BJ (cell line): ENCODE measurements at regions not wholly inside any gene's neighbourhood (a gene's known extent, or its start where the extent isn't known, plus 50 kb on each side); places are given as distances from the start of the nearest gene placed in this dataset.

ENCODE experiments used
- CTCF ChIA-PET: fragments of 350-600 bp; formaldehyde crosslinking; extraction: SDS; loops from one replicate; lab custom pipeline; 2021; ENCODE audit warnings: antibody characterized with exemption, inconsistent platforms; lab: Yijun Ruan, JAX
- POLR2A ChIA-PET: fragments of 300-600 bp; sonication (Branson Sonifier 250); formaldehyde crosslinking; extraction: SDS; loops from one replicate; lab custom pipeline; 2021; ENCODE audit warnings: antibody characterized with exemption; lab: Charles Lee
- DNase-seq: peaks from one replicate; pipeline ENCODE4 v3.0.0-alpha.2; 2011; ENCODE audit warnings: low read depth
- H3K27me3 ChIP-seq: 2 replicates; pipeline ENCODE4 v1.6.0; 2011; ENCODE audit warnings: low read length; ENCODE audit not compliant: control insufficient read depth, insufficient read depth
- H3K36me3 ChIP-seq: 2 replicates; pipeline ENCODE4 v1.5.1; 2011; ENCODE audit warnings: low read length; ENCODE audit not compliant: control insufficient read depth, insufficient read depth
- H3K4me3 ChIP-seq: 2 replicates; pipeline ENCODE4 v1.5.1; 2011; ENCODE audit warnings: low read depth, mild to moderate bottlenecking, control low read depth, low read length
- CTCF ChIP-seq: IDR thresholded peaks from 2 replicates; pipeline ENCODE4 v1.5.1; 2011; ENCODE audit warnings: low read depth, mild to moderate bottlenecking, control low read depth, inconsistent platforms, low read length, moderate library complexity; ENCODE audit not compliant: insufficient read depth

DNA sequence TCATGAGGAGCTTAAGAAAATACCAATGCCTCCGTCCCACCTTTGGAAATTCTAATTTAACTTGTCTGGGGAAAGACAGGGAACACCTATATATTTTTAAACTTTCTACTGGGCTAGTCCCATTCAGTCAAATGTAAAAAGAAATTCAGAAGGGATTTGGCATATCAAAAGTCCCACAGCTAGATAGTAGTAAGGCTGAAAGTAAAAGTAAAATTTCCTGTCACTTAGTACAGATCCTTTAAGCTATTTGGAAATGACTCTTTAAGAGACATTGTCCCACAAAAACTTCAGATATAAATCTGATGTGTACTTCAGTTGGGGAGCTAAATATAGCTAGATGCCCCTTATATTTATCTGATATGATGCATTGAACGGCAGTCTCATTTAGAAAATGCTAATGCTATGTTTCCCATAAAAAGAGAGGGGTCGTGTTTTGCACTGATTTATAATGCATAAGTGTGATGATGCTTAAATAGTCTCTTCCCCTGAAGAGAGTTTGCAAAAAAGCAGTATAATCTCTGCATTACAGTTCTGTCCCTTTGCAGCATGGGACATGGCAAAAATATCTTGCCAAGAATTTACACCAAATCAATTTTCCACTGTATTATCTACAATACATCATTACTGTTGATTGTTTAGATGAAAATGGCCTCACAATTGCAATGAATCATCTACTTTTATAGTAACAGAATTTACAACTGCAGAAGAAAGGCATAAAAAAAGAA lies 860.8 kb upstream of the MAP3K7 start:
- no peak for DNase-seq
- no peak for TF ChIP-seq CTCF
- CTCF ChIA-PET: no interaction called here
- no peaks in the 10 kb centered on the region for H3K27me3 ChIP-seq
- H3K36me3 ChIP-seq: no peaks in the 10 kb centered on the region
- POLR2A ChIA-PET: no interaction called here
- H3K4me3 ChIP-seq: no peak overlapping the region

GRCh38 chr6:91447081-91447480 lies 860.2 kb upstream of the MAP3K7 start:
- ChIA-PET CTCF (no interaction called here), POLR2A (no interaction called here)
- Histone ChIP-seq H3K36me3 (no peaks in the 10 kb centered on the region), H3K27me3 (no peaks in the 10 kb centered on the region), H3K4me3 (no peak overlapping the region)
- DNase-seq: no peak
- TF ChIP-seq CTCF: no peak

- Histone ChIP-seq H3K4me3 (no peak overlapping the region), H3K36me3 (no peaks in the 10 kb centered on the region), H3K27me3 (no peaks in the 10 kb centered on the region)
- ChIA-PET POLR2A (no interaction called here), CTCF (no interaction called here)
- TF ChIP-seq CTCF: no peak
- no peak for DNase-seq
Measured at GRCh38 chr6:91443405-91443804, 856.5 kb upstream of the MAP3K7 start.

DNA sequence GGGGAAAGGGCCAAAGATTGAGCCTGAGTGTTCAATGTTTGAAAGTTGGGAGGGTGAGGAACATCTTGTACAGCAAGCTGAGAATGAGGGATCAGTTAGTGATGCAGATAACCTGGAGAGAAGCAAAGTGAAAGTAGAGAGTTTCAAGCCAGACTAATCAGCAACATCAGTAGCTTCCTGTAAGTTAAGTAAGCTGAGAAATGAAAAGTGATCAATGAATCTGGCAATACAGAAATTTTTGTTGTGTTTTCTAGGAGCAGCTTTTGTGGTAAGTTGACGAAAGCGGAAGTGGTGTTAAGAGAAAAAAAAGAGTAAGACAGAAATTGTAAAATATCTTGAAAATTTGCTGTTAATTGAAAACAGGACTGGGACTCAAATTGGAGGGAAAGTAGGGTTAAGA lies 855.5 kb upstream of the MAP3K7 start:
- POLR2A ChIA-PET: no interaction called here

GRCh38 chr6:91438570-91438969 lies 851.7 kb upstream of the MAP3K7 start:
- no peak for TF ChIP-seq CTCF
- peak; percentile 40 for DNase-seq
- ChIA-PET POLR2A (no interaction called here), CTCF (no interaction called here)
- Histone ChIP-seq H3K27me3 (no peaks in the 10 kb centered on the region), H3K36me3 (no peaks in the 10 kb centered on the region), H3K4me3 (no peak overlapping the region)

More for the DNA sequence above, 855.5 kb upstream of the MAP3K7 start:
- Histone ChIP-seq H3K36me3 (no peaks in the 10 kb centered on the region), H3K27me3 (no peaks in the 10 kb centered on the region), H3K4me3 (no peak overlapping the region)
- no peak for TF ChIP-seq CTCF
- CTCF ChIA-PET: no interaction called here
- no peak for DNase-seq
